GM12891 (cell line): ENCODE measurements at regions not wholly inside any gene's neighbourhood (a gene's known extent, or its start where the extent isn't known, plus 50 kb on each side); places are given as distances from the start of the nearest gene placed in this dataset.

Source experiments
- POLR2A ChIP-seq: IDR thresholded peaks from 2 replicates; pipeline ENCODE4 v1.6.1; 2011; ENCODE audit warnings: low read depth, low read length, control low read depth
- POLR2AphosphoS5 ChIP-seq: IDR thresholded peaks from 2 replicates; pipeline ENCODE4 v1.6.1; 2011; ENCODE audit warnings: low read depth, low read length, control low read depth
- SPI1 ChIP-seq: IDR thresholded peaks from 2 replicates; pipeline ENCODE4 v1.6.1; 2011; ENCODE audit warnings: low read depth, low read length, control low read depth

GRCh38 chr10:10807106-10807505 lies 210.6 kb upstream of the CELF2 start:
- TF ChIP-seq POLR2A: no peak
- TF ChIP-seq POLR2AphosphoS5: no peak
- TF ChIP-seq SPI1: no peak
